ENCODE measurements at regions not wholly inside any gene's neighbourhood (a gene's known extent, or its start where the extent isn't known, plus 50 kb on each side); places are given as distances from the start of the nearest gene placed in this dataset.
A peak's percentile ranks its signal among the peaks of the same experiment; 100 is the strongest.

- no peak for TF ChIP-seq CTCF (IDR thresholded peaks at IDR 0.05)
- TF ChIP-seq POLR2A (IDR thresholded peaks at IDR 0.05), result no peak
- TF ChIP-seq POLR2AphosphoS5 (IDR thresholded peaks at IDR 0.05; ENCODE audit: insufficient read depth in 1 of 2, low read depth in 1 of 2), result peak in 1 of 2 donors; percentile 48
Observed at GRCh38 chr5:115460472-115460871, 84.1 kb downstream of the FEM1C start.

Data from vagina (tissue), 2 donors.